HG02885 (cell line): ENCODE measurements at regions not wholly inside any gene's neighbourhood (a gene's known extent, or its start where the extent isn't known, plus 50 kb on each side); places are given as distances from the start of the nearest gene placed in this dataset.
"Not testable (repeated sequence)": the region's sequence is repeated elsewhere in the genome, so short reads cannot be mapped to it uniquely, and the experiment has no call there.

Experiments used
- ATAC-seq: cut with Tn5 transposase; IDR thresholded peaks from one replicate; pipeline ENCODE4 v1.9.1; 2021; ENCODE audit warnings: mild to moderate bottlenecking; ENCODE audit not compliant: unreplicated experiment, poor library complexity

DNA sequence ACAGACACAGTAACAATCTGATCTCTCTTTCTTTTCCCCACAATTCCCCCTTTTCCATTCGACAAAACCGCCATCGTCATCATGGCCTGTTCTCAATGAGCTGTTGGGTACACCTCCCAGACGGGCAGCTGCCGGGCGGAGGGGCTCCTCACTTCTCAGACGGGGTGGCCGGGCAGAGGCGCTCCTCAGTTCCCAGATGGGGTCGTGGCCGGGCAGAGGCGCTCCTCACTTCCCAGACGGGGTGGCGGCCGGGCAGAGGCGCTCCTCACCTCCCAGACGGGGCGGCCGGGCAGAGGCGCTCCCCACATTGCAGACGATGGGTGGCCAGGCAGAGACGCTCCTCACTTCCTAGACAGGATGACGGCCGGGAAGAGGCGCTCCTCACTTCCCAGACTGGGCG is 415.5 kb downstream of the RSL24D1 start:
- not testable (repeated sequence) for ATAC-seq

DNA sequence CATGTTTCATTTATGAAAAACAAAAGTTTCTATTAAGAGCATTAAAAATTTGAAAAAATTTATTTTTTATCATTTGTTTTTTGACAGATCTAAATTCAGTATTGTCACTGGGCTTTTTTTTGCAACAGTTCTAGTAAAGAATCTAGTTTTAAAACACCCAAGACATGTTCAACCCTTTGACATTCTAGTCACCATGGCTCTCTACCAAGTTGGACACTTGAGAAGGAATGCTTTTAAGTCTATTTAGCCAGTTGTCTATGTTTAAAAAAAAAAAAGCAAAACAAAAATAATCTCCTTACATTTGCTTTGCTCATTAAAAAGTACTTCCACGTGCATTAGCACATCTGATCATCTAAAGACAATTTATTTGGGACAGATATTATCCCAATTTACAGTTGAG is 417.5 kb downstream of the RSL24D1 start:
- ATAC-seq: no peak

DNA sequence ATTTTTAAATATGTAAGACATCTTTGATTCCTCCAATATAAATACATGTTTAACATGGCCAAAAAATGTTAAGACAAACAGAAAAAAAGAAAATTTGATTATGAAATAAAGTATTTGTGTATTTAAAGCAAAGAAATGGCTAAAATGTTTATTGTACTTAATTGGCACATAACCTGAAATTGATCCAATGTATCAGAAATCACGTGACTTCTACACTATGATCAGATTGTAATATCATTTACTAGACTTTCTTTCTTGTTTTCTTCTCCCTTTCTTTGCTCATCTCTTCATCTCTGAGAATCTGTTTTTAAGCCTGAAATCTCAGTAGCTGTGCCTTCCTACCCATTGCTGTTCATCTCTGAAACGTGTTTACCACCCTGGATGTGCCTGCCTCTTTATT is 420.3 kb downstream of the RSL24D1 start:
- ATAC-seq: no peak

DNA sequence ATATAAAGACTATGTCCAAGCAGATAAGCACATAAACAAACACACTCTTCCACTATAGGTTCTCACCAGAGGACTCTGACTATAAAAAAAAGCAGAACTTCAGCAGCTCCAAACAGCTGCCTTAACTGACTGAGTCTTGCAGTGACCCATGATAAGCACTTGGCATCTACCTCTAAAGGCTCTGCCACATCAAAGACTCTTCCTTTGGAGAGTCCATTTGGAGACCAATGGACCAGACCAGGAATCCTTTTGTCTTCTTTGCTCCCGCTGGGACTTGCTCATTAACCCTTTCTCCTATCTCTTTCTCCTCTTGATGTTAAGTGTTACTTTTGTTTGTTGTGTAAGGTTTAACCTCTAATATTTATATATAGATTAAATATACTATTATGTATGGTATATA is 424.1 kb downstream of the RSL24D1 start:
- ATAC-seq: no peak

DNA sequence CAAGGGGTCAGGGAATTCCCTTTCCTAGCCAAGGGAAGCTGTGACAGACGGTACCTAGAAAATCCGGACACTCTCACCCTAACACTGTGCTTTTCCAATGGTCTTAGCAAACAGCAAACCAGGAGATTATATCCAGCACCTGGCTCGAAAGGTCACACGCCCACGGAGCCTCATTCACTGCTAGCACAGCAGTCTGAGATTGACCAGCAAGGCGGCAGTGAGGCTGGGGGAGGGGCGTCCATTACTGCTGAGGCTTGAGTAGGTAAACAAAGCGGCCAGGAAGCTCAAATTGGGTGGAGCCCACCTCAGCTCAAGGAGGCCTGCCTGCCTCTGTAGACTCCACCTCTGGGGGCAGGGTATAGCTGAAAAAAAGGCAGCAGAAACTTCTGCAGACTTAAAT is 447.3 kb downstream of the RSL24D1 start:
- not testable (repeated sequence) for ATAC-seq

DNA sequence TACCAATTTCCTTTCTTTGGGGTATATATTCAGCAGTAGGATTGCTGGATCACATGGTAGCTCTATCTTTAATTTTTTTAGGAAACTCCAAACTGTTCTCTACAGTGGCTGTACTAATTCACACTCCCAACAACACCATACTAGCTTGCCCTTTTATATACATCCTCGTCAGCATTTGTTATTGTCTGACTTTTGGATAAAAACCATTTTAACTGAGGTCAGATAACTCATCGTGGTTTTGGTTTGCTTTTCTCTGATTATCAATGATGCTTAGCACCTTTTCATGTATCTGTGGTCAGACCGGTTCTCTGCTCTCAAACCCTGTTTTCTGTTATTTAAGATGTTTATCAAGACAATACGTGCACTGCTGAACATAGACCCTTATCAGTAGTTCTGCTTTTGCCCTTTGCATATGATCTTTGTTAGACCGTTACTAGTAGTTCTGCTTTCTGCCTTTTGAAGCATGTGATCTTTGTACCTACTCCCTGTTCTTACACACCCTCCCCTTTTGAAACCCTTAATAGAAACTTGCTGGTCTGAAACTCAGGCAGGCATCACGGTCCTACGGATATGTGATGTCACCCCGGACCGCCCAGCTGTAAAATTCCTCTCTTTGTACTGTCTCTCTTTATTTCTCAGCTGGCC is 474.3 kb downstream of the RSL24D1 start:
- no peak for ATAC-seq

DNA sequence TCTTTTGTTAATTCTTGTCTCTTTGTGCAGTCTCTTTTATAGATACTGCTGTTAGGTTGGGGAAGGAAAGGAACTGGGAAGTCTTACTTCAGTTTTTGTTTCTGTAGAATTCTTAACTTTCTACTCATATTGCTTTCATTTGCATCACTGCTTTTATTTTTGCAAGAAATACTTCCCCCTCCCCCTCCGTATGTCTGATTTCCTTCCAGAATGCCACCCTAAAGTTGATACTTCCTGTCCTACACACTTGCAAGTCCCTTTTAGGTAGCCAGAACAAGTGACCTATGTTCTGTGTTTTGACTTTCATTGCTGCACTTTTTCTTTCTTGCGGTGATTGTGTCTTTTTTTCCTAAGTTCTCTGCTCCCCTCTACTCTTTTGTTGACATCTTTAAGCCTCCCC is 477.4 kb downstream of the RSL24D1 start:
- no peak for ATAC-seq

DNA sequence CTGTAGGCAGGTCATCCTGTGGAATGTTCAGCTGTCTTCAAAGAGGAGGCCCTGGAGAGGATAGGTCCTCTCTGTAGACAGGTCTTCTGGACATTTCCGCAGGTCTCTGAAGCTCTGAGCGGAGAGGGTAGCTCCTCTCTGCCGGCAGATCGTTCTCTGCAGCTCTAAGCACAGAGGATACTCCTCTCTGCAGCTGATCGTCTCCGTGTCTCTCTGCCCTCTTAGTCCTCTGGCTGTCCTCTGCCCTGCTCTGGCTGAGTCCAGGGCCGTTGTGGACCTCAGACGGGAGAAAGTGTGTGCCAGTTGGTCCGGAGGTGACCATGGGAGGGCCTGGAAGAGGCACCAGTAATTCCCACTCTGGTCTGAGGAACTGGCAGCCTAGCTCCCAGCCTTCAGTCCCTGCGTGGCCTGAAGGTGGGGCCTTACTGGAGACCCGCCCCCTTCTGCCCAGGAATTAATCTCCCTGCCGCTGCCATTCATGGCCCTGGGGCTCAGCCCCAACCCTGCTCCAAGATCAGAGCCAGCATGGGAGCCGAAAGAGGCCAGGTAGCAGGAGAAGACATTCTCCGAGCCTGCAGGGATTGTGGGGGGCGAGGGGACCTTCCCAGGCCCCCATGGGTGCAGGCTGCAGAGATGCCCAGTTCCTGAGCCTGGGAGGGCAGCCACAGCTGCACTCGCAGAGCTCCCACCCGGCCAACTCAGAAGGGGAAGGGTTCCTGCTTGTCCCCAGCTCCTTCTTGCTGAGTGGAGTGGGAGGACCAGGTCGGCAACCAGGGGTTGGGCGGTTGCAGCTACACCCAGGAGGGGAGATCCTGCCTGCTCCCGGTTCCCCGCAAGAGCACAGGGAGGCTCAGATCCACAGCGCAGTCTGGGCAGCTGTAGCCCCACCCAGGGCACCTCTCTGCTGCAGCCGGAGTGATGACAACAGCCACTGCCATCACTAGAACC is 488.7 kb downstream of the RSL24D1 start:
- no peak for ATAC-seq

DNA sequence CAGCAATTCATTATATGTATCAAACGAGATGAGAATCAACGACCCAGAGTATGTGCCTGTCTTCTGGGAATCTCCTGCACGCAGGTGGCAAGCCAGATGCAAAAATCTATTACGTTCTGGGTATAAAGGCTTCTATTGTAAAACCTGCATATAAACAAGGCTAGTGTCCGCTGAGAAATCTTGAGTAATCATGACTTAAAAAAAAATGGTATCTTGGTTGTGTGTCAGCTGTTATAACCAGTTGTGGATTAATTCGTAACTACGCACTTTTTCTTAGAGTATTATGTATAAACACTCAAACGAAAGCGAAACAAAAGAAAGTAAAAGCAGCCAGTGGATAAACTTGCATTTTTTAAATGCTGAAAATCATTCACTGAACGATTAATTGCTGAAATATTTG is 509.1 kb downstream of the RSL24D1 start:
- ATAC-seq: no peak
